Testis (tissue), 2 donors: ENCODE measurements at regions not wholly inside any gene's neighbourhood (a gene's known extent, or its start where the extent isn't known, plus 50 kb on each side); places are given as distances from the start of the nearest gene placed in this dataset.

Experiments used
- DNase-seq: peaks from one replicate; pipeline ENCODE4 v3.0.0-alpha.2; 2019
- H3K27ac ChIP-seq, 2 donors: fragments of 200-600 bp; sonication (generic); one replicate each; pipeline ENCODE4 v1.5.1; 2019
- H3K27me3 ChIP-seq: fragments of 200-600 bp; sonication (generic); one replicate; pipeline ENCODE4 v1.5.1; 2019
- H3K36me3 ChIP-seq: fragments of 200-600 bp; sonication (generic); one replicate; pipeline ENCODE4 v1.5.1; 2017; ENCODE audit warnings: low read depth; ENCODE audit errors: missing control alignments
- H3K4me1 ChIP-seq: fragments of 200-600 bp; sonication (generic); one replicate; pipeline ENCODE4 v1.5.1; 2019
- H3K4me3 ChIP-seq, 2 donors: fragments of 200-600 bp; sonication (generic); one replicate each; pipeline ENCODE4 v1.5.1; 2017 to 2019
- H3K9me3 ChIP-seq: fragments of 200-600 bp; sonication (generic); one replicate; pipeline ENCODE4 v1.5.1; 2017
- CTCF ChIP-seq, 3 experiments: fragments of 450-650 bp in 2 of 3; fragments of 200-600 bp in 1 of 3; sonication (generic) in 1 of 3; IDR thresholded peaks; one replicate each; pipeline ENCODE4 v1.5.1; 2016 to 2019; ENCODE audit warnings: antibody characterized with exemption in 3 of 3, mild to moderate bottlenecking in 2 of 3, moderate library complexity in 1 of 3
- POLR2A ChIP-seq: fragments of 450-650 bp; IDR thresholded peaks from one replicate; pipeline ENCODE4 v1.6.1; 2017; ENCODE audit warnings: antibody characterized with exemption, mild to moderate bottlenecking, moderate library complexity
- WGBS, 2 donors: methylation state at CpG; one replicate each; pipeline ENCODE4 v1.1.5; 2018; 5-methylcytosine and 5-hydroxymethylcytosine counted together
- intact Hi-C: fragments of 100-400 bp; cut with DNase I; formaldehyde crosslinking; loops from one replicate; pipeline ENCODE4 v1.15.1; 2023; ENCODE audit warnings: low total_unique reads

GRCh38 chr9:109599711-109600110 lies 101.6 kb upstream of the PTPN3 start:
- no peak overlapping the region for H3K27ac ChIP-seq
- no peak overlapping the region for H3K4me3 ChIP-seq
- no peaks in the 10 kb centered on the region for H3K36me3 ChIP-seq
- no peak for TF ChIP-seq POLR2A
- TF ChIP-seq CTCF (IDR thresholded peaks at IDR 0.05) = no peak
- whole genome bisulfite sequencing, 2 donors = 82 to 84% methylated on average over 6 of the region's 6 CpGs
- H3K9me3 ChIP-seq = no peaks in the 10 kb centered on the region
- no peaks in the 10 kb centered on the region for H3K4me1 ChIP-seq
- DNase-seq = no peak
- no peaks in the 10 kb centered on the region for H3K27me3 ChIP-seq
- intact Hi-C loops = no loop called here

- Histone ChIP-seq H3K27ac (no peak overlapping the region), H3K36me3 (no peaks in the 10 kb centered on the region), H3K4me1 (no peaks in the 10 kb centered on the region), H3K9me3 (no peaks in the 10 kb centered on the region), H3K4me3 (no peak overlapping the region), H3K27me3 (no peaks in the 10 kb centered on the region)
- 45 to 50% methylated on average over 2 of the region's 2 CpGs for WGBS, 2 donors
- TF ChIP-seq POLR2A (no peak), CTCF (IDR thresholded peaks at IDR 0.05) (no peak)
- intact Hi-C loops = no loop called here
- DNase-seq = no peak
Observed at GRCh38 chr9:109600142-109600541, 102.0 kb upstream of the PTPN3 start.

GRCh38 chr9:109601181-109601580 lies 103.1 kb upstream of the PTPN3 start:
- no peaks in the 10 kb centered on the region for H3K9me3 ChIP-seq
- no peak overlapping the region for H3K4me3 ChIP-seq
- DNase-seq = no peak
- H3K36me3 ChIP-seq = no peaks in the 10 kb centered on the region
- no peak overlapping the region for H3K27ac ChIP-seq
- H3K27me3 ChIP-seq = no peaks in the 10 kb centered on the region
- intact Hi-C loops = no loop called here
- TF ChIP-seq CTCF (IDR thresholded peaks at IDR 0.05) (no peak), POLR2A (no peak)
- H3K4me1 ChIP-seq = no peaks in the 10 kb centered on the region
- WGBS, 2 donors = 92 to 100% methylated on average over 1 of the region's 1 CpG

- TF ChIP-seq POLR2A (no peak), CTCF (IDR thresholded peaks at IDR 0.05) (no peak)
- Histone ChIP-seq H3K27me3 (no peaks in the 10 kb centered on the region), H3K36me3 (no peaks in the 10 kb centered on the region), H3K9me3 (no peaks in the 10 kb centered on the region), H3K4me1 (no peaks in the 10 kb centered on the region), H3K27ac (no peak overlapping the region), H3K4me3 (no peak overlapping the region)
- WGBS, 2 donors = 74 to 83% methylated on average over 4 of the region's 4 CpGs
- intact Hi-C loops = no loop called here
- DNase-seq = no peak
Observed at GRCh38 chr9:109602987-109603386, 104.9 kb upstream of the PTPN3 start.

GRCh38 chr9:109604131-109604530 lies 106.0 kb upstream of the PTPN3 start:
- Histone ChIP-seq H3K36me3 (no peaks in the 10 kb centered on the region), H3K9me3 (no peaks in the 10 kb centered on the region), H3K27me3 (no peaks in the 10 kb centered on the region), H3K27ac (no peak overlapping the region), H3K4me1 (no peaks in the 10 kb centered on the region), H3K4me3 (no peak overlapping the region)
- TF ChIP-seq CTCF (IDR thresholded peaks at IDR 0.05) (no peak), POLR2A (no peak)
- no peak for DNase-seq
- WGBS, 2 donors = 67 to 77% methylated on average over 6 of the region's 6 CpGs
- intact Hi-C loops = no loop called here
